GM18505 (cell line): ENCODE measurements at regions not wholly inside any gene's neighbourhood (a gene's known extent, or its start where the extent isn't known, plus 50 kb on each side); places are given as distances from the start of the nearest gene placed in this dataset.

Experiments
- ATAC-seq: cut with Tn5 transposase; IDR thresholded peaks from one replicate; pipeline ENCODE4 v1.9.1; 2021; ENCODE audit not compliant: unreplicated experiment
- POLR2A ChIP-seq: IDR thresholded peaks from 4 replicates; pipeline ENCODE4 v1.6.1; 2011; ENCODE audit warnings: borderline replicate concordance; ENCODE audit not compliant: insufficient read depth, insufficient read length; ENCODE audit errors: extremely low read depth

GRCh38 chr1:99570486-99571089 is 75.3 kb upstream of the PALMD start:
- TF ChIP-seq POLR2A = no peak
- ATAC-seq = no peak

GRCh38 chr1:99571092-99571734 is 74.7 kb upstream of the PALMD start:
- no peak for ATAC-seq
- TF ChIP-seq POLR2A = no peak

GRCh38 chr1:99573431-99574217 is 72.3 kb upstream of the PALMD start:
- no peak for ATAC-seq
- no peak for TF ChIP-seq POLR2A

GRCh38 chr1:99577313-99577712 is 68.6 kb upstream of the PALMD start:
- no peak for ATAC-seq

GRCh38 chr1:99579691-99580172 is 66.2 kb upstream of the PALMD start:
- no peak for ATAC-seq
- TF ChIP-seq POLR2A = no peak

More at GRCh38 chr1:99577313-99577712, 68.6 kb upstream of the PALMD start:
- no peak for TF ChIP-seq POLR2A

GRCh38 chr1:99580451-99580850 is 65.5 kb upstream of the PALMD start:
- no peak for TF ChIP-seq POLR2A
- no peak for ATAC-seq

GRCh38 chr1:99587008-99587407 is 58.9 kb upstream of the PALMD start:
- ATAC-seq = no peak
- TF ChIP-seq POLR2A = no peak

- no peak for ATAC-seq
- TF ChIP-seq POLR2A = no peak
Measured at GRCh38 chr1:99589186-99589636, 56.7 kb upstream of the PALMD start.

GRCh38 chr1:99590578-99591209 is 55.2 kb upstream of the PALMD start:
- ATAC-seq = no peak
- TF ChIP-seq POLR2A = no peak

GRCh38 chr1:99591886-99592285 is 54.0 kb upstream of the PALMD start:
- ATAC-seq = no peak
- no peak for TF ChIP-seq POLR2A

- TF ChIP-seq POLR2A = no peak
- no peak for ATAC-seq
Measured at GRCh38 chr1:99594205-99594604, 51.7 kb upstream of the PALMD start.

GRCh38 chr1:99595041-99595440 is 50.9 kb upstream of the PALMD start:
- ATAC-seq = no peak
- no peak for TF ChIP-seq POLR2A

- no peak for ATAC-seq
- TF ChIP-seq POLR2A = no peak
Measured at GRCh38 chr1:99595441-99595840, 50.5 kb upstream of the PALMD start.
